HUES48 (cell line): ENCODE measurements at regions not wholly inside any gene's neighbourhood (a gene's known extent, or its start where the extent isn't known, plus 50 kb on each side); places are given as distances from the start of the nearest gene placed in this dataset.

Experiments used
- H3K27ac ChIP-seq: one replicate; pipeline ENCODE4 v1.7.0; 2013; ENCODE audit warnings: low read depth, low read length, inconsistent platforms
- H3K27me3 ChIP-seq: 2 replicates; pipeline ENCODE4 v1.6.1; 2013; ENCODE audit warnings: mild to moderate bottlenecking, low read length; ENCODE audit not compliant: control insufficient read depth, insufficient read depth
- H3K36me3 ChIP-seq: 2 replicates; pipeline ENCODE4 v1.6.1; 2013; ENCODE audit warnings: low read length; ENCODE audit not compliant: control insufficient read depth, insufficient read depth
- H3K4me1 ChIP-seq: 2 replicates; pipeline ENCODE4 v1.6.1; 2013; ENCODE audit warnings: mild to moderate bottlenecking, low read length; ENCODE audit not compliant: control insufficient read depth, insufficient read depth
- H3K4me3 ChIP-seq: 2 replicates; pipeline ENCODE4 v1.5.1; 2013; ENCODE audit warnings: mild to moderate bottlenecking, low read depth, low read length
- H3K9ac ChIP-seq: 2 replicates; pipeline ENCODE4 v1.6.1; 2013; ENCODE audit warnings: mild to moderate bottlenecking, low read depth, low read length, moderate library complexity
- H3K9me3 ChIP-seq: 2 replicates; pipeline ENCODE4 v1.6.1; 2013; ENCODE audit warnings: low read length; ENCODE audit not compliant: control insufficient read depth, insufficient read depth

DNA sequence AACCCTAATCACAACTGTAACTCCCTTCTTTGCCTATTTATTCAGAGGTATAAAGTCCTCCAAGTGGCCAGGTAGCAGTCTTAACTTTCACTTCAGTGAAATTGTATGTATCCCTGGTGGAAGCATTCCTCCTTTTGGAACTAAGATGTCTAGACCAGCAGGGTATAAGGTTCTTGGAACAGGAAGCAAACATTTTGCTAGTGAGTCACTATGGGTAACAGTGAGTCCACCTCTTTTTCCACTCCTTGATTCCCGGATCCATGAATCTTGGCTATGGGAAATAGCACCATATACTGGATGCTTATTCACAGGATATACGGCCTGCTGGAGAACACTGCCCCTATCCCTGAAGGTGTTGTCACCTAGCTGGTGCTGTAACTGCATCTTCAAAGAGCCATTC lies 80.2 kb downstream of the KCNA5 start:
- Histone ChIP-seq H3K4me3 (no peak overlapping the region), H3K27ac (no peak overlapping the region), H3K27me3 (no peaks in the 10 kb centered on the region), H3K4me1 (no peaks in the 10 kb centered on the region), H3K36me3 (0 out of 2 replicates have a peak, but pooled peaks cover 2% of the 10 kb centered on the region), H3K9ac (no peak overlapping the region), H3K9me3 (no peaks in the 10 kb centered on the region)

GRCh38 chr12:5124401-5124800 lies 80.7 kb downstream of the KCNA5 start:
- H3K4me3 ChIP-seq: no peak overlapping the region
- no peak overlapping the region for H3K27ac ChIP-seq
- H3K4me1 ChIP-seq: no peaks in the 10 kb centered on the region
- H3K36me3 ChIP-seq: 0 out of 2 replicates have a peak, but pooled peaks cover 2% of the 10 kb centered on the region
- H3K9me3 ChIP-seq: no peaks in the 10 kb centered on the region
- no peaks in the 10 kb centered on the region for H3K27me3 ChIP-seq
- no peak overlapping the region for H3K9ac ChIP-seq

- Histone ChIP-seq H3K4me1 (no peaks in the 10 kb centered on the region), H3K27me3 (no peaks in the 10 kb centered on the region), H3K27ac (no peak overlapping the region), H3K9me3 (peaks cover 7% of the 10 kb centered on the region), H3K9ac (no peak overlapping the region), H3K36me3 (no peaks in the 10 kb centered on the region), H3K4me3 (no peak overlapping the region)
Observed at GRCh38 chr12:5134861-5135525, 91.3 kb downstream of the KCNA5 start.

GRCh38 chr12:5138256-5138655 lies 94.6 kb downstream of the KCNA5 start:
- Histone ChIP-seq H3K27me3 (no peaks in the 10 kb centered on the region), H3K9ac (no peak overlapping the region), H3K4me3 (no peak overlapping the region), H3K36me3 (no peaks in the 10 kb centered on the region), H3K4me1 (no peaks in the 10 kb centered on the region), H3K9me3 (peaks cover 23% of the 10 kb centered on the region), H3K27ac (no peak overlapping the region)

DNA sequence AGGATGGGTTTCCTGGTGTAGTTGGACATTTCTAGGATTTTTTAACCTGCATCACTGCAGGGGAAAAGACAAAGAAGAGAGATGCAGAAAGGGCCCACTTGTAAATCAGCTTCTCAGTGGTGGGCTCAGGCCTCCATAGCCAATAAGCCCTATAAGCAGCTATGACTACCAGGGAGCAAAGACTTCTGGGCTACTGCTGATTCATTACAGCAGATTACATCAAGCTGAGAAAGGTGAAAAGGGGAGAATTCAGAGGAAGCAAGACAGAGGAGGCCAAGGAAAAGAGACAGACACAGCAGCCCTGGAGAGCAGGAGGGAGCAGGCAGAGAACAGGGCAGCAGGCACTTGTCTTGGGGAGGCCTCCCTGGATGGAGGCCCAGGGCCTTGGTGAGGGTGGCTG lies 95.2 kb downstream of the KCNA5 start:
- H3K9me3 ChIP-seq: peaks cover 24% of the 10 kb centered on the region
- H3K27ac ChIP-seq: no peak overlapping the region
- H3K4me1 ChIP-seq: no peaks in the 10 kb centered on the region
- no peak overlapping the region for H3K4me3 ChIP-seq
- no peak overlapping the region for H3K9ac ChIP-seq
- H3K27me3 ChIP-seq: no peaks in the 10 kb centered on the region
- H3K36me3 ChIP-seq: no peaks in the 10 kb centered on the region

DNA sequence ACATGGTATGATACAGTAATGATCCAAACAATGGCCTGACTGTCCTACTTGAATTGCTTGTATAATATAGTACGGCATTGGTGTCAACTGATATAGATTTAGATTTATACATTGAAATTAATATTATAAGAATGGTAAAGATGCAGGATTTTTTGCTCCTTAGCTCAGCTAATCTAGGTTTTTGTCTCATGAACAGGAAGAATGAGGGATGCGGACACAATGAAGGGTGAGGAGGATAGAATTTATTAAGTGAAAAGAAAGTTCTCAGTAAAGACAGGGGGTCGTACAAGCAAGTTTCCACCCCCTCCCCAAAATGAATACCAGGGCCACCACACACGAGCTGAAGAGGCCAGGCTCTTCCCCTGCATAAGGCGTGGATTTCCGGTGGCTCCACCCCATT lies 96.1 kb downstream of the KCNA5 start:
- peaks cover 24% of the 10 kb centered on the region for H3K9me3 ChIP-seq
- H3K4me3 ChIP-seq: no peak overlapping the region
- no peaks in the 10 kb centered on the region for H3K27me3 ChIP-seq
- no peaks in the 10 kb centered on the region for H3K36me3 ChIP-seq
- H3K9ac ChIP-seq: no peak overlapping the region
- no peaks in the 10 kb centered on the region for H3K4me1 ChIP-seq
- no peak overlapping the region for H3K27ac ChIP-seq

- H3K4me1 ChIP-seq: no peaks in the 10 kb centered on the region
- no peaks in the 10 kb centered on the region for H3K36me3 ChIP-seq
- H3K9me3 ChIP-seq: peaks cover 24% of the 10 kb centered on the region
- H3K4me3 ChIP-seq: no peak overlapping the region
- H3K9ac ChIP-seq: no peak overlapping the region
- H3K27ac ChIP-seq: no peak overlapping the region
- no peaks in the 10 kb centered on the region for H3K27me3 ChIP-seq
Observed at GRCh38 chr12:5140190-5140589, 96.5 kb downstream of the KCNA5 start.

DNA sequence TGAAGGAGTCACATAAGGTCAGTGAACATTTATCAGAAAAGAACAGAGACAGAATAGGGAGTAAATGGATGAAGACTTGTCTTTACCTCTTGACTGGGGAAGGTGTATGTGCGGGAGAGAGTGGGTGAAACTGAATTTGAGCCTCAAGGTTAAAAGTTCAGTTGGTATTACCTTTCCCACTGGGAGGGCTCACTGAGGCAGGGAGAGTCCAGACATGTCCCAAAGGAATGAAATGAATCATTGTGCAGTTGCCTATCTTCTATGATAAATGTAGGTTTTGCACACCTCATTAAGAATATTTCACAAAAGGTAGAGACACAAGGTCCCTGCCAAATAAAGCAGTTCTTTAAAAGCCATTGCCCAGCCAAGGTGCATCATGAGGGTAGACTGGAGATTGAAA lies 105.2 kb downstream of the KCNA5 start:
- Histone ChIP-seq H3K27me3 (no peaks in the 10 kb centered on the region), H3K4me3 (no peak overlapping the region), H3K4me1 (peaks cover 16% of the 10 kb centered on the region), H3K9me3 (no peaks in the 10 kb centered on the region; the same call in 1 of the 2 replicates), H3K9ac (no peak overlapping the region), H3K36me3 (no peaks in the 10 kb centered on the region), H3K27ac (no peak overlapping the region)

- Histone ChIP-seq H3K27me3 (no peaks in the 10 kb centered on the region), H3K9me3 (no peaks in the 10 kb centered on the region), H3K36me3 (no peaks in the 10 kb centered on the region), H3K9ac (no peak overlapping the region; the same call in 1 of the 2 replicates), H3K4me3 (no peak overlapping the region), H3K4me1 (peaks cover 10% of the 10 kb centered on the region; the same call in 1 of the 2 replicates), H3K27ac (no peak overlapping the region)
Observed at GRCh38 chr12:5154091-5154490, 110.4 kb downstream of the KCNA5 start.

DNA sequence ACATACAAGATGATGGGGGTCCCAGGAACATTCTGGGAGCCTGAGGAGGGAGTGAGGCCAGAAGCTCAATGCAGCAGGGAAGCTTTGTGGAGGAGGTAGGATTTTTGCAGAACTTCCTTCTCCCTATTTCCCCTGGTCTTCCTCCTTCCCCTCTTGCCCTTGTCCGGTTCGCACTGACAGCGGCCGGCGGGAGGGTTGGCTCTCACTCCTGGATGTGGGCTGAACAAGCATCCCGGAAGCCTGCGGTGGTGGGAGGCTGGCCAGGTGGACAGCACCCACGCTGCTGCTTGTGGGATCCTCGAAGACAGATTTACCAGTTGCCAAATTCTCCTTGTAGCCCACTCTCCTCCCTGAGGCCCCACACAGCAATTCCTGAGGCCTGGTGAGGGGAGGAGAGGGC lies 112.2 kb downstream of the KCNA5 start:
- H3K27ac ChIP-seq: no peak overlapping the region
- H3K36me3 ChIP-seq: no peaks in the 10 kb centered on the region
- H3K4me3 ChIP-seq: no peak overlapping the region
- no peak overlapping the region for H3K9ac ChIP-seq
- H3K4me1 ChIP-seq: peaks cover 8% of the 10 kb centered on the region; the same call in 1 of the 2 replicates
- no peaks in the 10 kb centered on the region for H3K9me3 ChIP-seq
- H3K27me3 ChIP-seq: no peaks in the 10 kb centered on the region

GRCh38 chr12:5160827-5161226 lies 117.1 kb downstream of the KCNA5 start:
- Histone ChIP-seq H3K27me3 (no peaks in the 10 kb centered on the region), H3K4me3 (no peak overlapping the region), H3K9ac (no peak overlapping the region), H3K27ac (no peak overlapping the region), H3K4me1 (no peaks in the 10 kb centered on the region), H3K9me3 (no peaks in the 10 kb centered on the region), H3K36me3 (no peaks in the 10 kb centered on the region; the same call in 1 of the 2 replicates)
